RWPE2 (cell line): ENCODE measurements at regions not wholly inside any gene's neighbourhood (a gene's known extent, or its start where the extent isn't known, plus 50 kb on each side); places are given as distances from the start of the nearest gene placed in this dataset.

Experiments used
- ATAC-seq: fragments of 200-7000 bp; cut with Tn5 transposase; 3 replicates; pipeline ENCODE4 v1.9.1; 2021; ENCODE audit warnings: low read depth
- DNase-seq: peaks from one replicate; pipeline ENCODE4 v3.0.0-alpha.2; 2020; ENCODE audit warnings: low spot score
- H3K27ac ChIP-seq: fragments of 450-650 bp; 2 replicates; pipeline ENCODE4 v1.5.1; 2017; ENCODE audit warnings: mild to moderate bottlenecking; ENCODE audit not compliant: poor library complexity, severe bottlenecking
- H3K27me3 ChIP-seq: fragments of 250-450 bp; sonication (Bioruptor Pico); 2 replicates; pipeline ENCODE4 v1.5.1; 2021; ENCODE audit warnings: mild to moderate bottlenecking, moderate library complexity; ENCODE audit not compliant: insufficient read depth, poor library complexity, severe bottlenecking
- H3K36me3 ChIP-seq: fragments of 250-450 bp; sonication (Bioruptor Pico); 2 replicates; pipeline ENCODE4 v1.5.1; 2020; ENCODE audit warnings: low read depth, mild to moderate bottlenecking, moderate library complexity
- H3K4me1 ChIP-seq: fragments of 250-450 bp; sonication (Bioruptor Pico); 2 replicates; pipeline ENCODE4 v1.5.1; 2021; ENCODE audit warnings: mild to moderate bottlenecking, moderate library complexity; ENCODE audit not compliant: insufficient read depth, poor library complexity, severe bottlenecking
- H3K4me3 ChIP-seq: fragments of 250-450 bp; sonication (Bioruptor Pico); 2 replicates; pipeline ENCODE4 v1.5.1; 2021; ENCODE audit warnings: mild to moderate bottlenecking, moderate library complexity; ENCODE audit not compliant: severe bottlenecking
- H3K9me3 ChIP-seq: fragments of 250-450 bp; sonication (Bioruptor Pico); 2 replicates; pipeline ENCODE4 v1.5.1; 2021; ENCODE audit warnings: mild to moderate bottlenecking, moderate library complexity; ENCODE audit not compliant: severe bottlenecking
- TF ChIP-seq, protein P1 (sequence below): fragments of 450-650 bp; IDR thresholded peaks from one replicate; pipeline ENCODE4 v1.5.1; 2017; ENCODE audit warnings: mild to moderate bottlenecking, moderate library complexity; ENCODE audit not compliant: poor library complexity, severe bottlenecking

DNA sequence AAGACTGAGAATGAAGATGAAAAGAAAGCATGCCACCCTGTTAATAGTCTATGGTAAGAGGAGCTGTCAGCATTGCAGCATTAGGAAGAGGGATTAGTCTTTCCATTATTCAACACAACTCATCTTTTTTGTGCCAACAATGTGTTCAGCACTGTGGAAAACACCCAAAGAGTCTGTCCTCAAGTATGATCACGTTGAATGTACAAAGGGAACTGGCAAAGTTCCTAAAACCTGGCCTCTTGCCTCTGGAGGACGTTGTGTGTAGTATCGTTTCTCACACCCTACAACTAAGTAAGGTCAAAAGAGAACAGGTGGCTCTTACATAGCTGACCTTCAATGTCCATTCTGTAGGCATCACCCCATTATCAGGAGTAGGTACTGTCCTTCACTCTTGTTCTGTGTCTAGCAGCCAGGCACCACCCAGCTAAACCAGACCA, 147.9 kb upstream of the THBS1 start:
- TF ChIP-seq, protein P1, sequence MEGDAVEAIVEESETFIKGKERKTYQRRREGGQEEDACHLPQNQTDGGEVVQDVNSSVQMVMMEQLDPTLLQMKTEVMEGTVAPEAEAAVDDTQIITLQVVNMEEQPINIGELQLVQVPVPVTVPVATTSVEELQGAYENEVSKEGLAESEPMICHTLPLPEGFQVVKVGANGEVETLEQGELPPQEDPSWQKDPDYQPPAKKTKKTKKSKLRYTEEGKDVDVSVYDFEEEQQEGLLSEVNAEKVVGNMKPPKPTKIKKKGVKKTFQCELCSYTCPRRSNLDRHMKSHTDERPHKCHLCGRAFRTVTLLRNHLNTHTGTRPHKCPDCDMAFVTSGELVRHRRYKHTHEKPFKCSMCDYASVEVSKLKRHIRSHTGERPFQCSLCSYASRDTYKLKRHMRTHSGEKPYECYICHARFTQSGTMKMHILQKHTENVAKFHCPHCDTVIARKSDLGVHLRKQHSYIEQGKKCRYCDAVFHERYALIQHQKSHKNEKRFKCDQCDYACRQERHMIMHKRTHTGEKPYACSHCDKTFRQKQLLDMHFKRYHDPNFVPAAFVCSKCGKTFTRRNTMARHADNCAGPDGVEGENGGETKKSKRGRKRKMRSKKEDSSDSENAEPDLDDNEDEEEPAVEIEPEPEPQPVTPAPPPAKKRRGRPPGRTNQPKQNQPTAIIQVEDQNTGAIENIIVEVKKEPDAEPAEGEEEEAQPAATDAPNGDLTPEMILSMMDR: no peak
- no peaks in the 10 kb centered on the region for H3K9me3 ChIP-seq
- H3K4me1 ChIP-seq: peaks cover 12% of the 10 kb centered on the region
- no peaks in the 10 kb centered on the region for H3K27me3 ChIP-seq
- H3K4me3 ChIP-seq: no peak overlapping the region
- H3K36me3 ChIP-seq: no peaks in the 10 kb centered on the region
- no peak for DNase-seq
- H3K27ac ChIP-seq: no peak overlapping the region
- no peak for ATAC-seq

DNA sequence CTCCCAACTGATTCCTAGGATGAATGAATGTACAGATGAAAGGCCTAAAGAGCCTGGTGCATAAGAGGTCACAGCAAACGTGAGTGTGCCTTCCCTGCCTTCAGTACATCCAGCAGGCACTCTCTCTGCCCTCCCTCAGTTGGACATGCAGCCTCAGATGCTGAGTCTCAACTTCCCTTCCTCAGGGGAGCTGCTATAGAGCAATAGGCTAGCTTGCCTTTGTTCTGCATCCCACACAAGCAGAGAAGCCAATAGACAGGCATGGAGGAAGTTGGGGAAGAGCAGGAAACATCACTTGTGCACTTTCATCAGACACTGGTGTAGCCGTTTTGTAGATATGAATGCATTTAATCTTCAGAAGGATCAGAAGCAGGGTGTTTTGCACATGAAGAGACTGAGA, 147.5 kb upstream of the THBS1 start:
- DNase-seq (no peak), ATAC-seq (no peak)
- Histone ChIP-seq H3K27me3 (no peaks in the 10 kb centered on the region), H3K4me1 (peaks cover 12% of the 10 kb centered on the region), H3K9me3 (no peaks in the 10 kb centered on the region), H3K27ac (no peak overlapping the region), H3K4me3 (no peak overlapping the region), H3K36me3 (no peaks in the 10 kb centered on the region)
- TF ChIP-seq, protein P1: no peak

DNA sequence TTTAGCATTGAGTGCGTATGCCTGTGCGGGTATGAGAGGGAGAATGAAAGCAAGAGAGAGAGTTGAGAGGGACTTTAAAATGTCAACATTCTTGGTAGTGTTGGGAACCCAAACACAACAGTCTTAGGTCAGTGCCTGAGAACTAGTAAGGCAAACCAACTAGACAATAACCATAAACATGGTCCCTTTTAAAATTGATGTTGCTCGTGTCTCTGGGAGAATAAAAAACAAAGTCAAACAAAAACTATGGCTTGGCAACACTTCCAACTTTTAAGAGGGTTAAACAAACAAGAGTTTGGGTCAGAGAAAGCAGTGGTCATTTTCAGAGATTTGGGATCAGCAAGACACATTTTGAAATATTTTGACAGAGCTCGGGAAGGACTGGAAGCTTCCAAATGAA, 146.7 kb upstream of the THBS1 start:
- TF ChIP-seq, protein P1: no peak
- Histone ChIP-seq H3K9me3 (no peaks in the 10 kb centered on the region), H3K36me3 (no peaks in the 10 kb centered on the region), H3K4me1 (peaks cover 12% of the 10 kb centered on the region), H3K27ac (no peak overlapping the region), H3K4me3 (no peak overlapping the region), H3K27me3 (no peaks in the 10 kb centered on the region)
- no peak for ATAC-seq
- DNase-seq: no peak

DNA sequence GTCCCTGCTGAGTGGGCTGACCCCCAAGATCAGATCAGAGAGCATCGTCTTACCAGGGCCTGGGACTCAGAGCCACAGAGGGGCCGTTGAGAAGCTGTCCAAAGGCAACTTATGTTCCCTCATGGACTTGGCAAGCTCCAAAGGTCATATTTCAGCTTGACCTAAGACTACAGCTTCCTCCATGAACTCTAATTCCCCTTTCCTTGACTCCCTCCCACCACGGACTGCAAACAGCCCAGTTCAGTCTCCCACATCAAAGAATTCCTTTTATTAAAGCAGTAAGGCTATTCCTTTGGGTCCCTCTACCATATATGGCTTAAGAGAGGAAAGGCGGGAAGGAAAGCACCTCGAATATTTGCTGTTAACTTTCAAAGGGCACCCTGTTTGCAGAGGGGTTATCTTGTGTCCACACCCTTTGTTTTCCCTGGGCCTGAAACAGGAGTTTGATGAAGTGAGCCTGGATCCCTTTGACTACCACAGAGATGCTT, 146.1 kb upstream of the THBS1 start:
- no peaks in the 10 kb centered on the region for H3K9me3 ChIP-seq
- H3K27ac ChIP-seq: no peak overlapping the region
- no peaks in the 10 kb centered on the region for H3K27me3 ChIP-seq
- DNase-seq (no peak), ATAC-seq (no peak)
- TF ChIP-seq, protein P1: no peak
- H3K36me3 ChIP-seq: no peaks in the 10 kb centered on the region
- peaks cover 10% of the 10 kb centered on the region for H3K4me1 ChIP-seq
- H3K4me3 ChIP-seq: no peak overlapping the region

DNA sequence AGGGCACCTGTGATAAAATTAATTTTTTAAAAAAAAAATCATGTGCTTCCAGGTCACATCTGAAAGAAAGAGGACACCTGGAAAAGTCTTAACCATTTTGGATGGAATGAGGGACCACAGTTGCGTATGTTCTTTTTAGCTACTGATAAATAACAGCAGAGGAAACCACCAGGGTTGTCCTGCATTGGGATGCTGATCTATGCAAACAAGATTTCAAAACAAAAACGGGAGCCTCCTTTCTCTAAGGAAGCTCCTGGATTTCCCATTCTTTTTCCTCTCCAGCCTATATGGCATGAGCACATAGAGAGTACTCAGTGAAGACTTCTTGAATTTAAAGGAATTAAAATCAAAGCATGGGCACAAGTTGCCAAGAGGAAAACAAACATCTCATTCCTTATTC, 145.6 kb upstream of the THBS1 start:
- TF ChIP-seq, protein P1: no peak
- DNase-seq: no peak

More for the DNA sequence above, 145.6 kb upstream of the THBS1 start:
- no peak for ATAC-seq
- no peak overlapping the region for H3K27ac ChIP-seq
- H3K9me3 ChIP-seq: no peaks in the 10 kb centered on the region
- no peaks in the 10 kb centered on the region for H3K27me3 ChIP-seq
- H3K36me3 ChIP-seq: no peaks in the 10 kb centered on the region
- H3K4me1 ChIP-seq: peaks cover 5% of the 10 kb centered on the region
- H3K4me3 ChIP-seq: no peak overlapping the region
